ENCODE measurements at regions not wholly inside any gene's neighbourhood (a gene's known extent, or its start where the extent isn't known, plus 50 kb on each side); places are given as distances from the start of the nearest gene placed in this dataset.

DNA sequence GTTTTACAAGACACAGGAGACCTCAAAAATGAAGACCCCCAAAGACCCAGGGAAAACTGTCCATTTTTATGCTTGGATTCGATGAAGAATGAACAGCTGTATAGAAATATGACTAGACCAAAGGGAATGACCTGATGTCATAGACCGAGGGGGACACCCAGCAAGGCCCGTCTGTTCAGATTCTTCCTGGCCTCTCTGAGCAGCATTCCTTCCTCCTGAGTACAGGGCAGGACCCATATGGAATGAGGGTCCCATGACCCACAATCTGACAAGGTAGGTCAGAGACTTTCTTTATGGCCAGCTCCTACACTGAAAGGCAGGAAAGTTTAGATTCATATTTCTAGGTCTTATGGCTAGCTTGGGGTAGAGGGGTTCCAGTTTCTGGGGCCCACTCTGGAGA is 356.0 kb downstream of the GATA3 start:
- no peaks in the 10 kb centered on the region for H4K20me1 ChIP-seq (ENCODE audit: insufficient read depth)
- CTCF ChIA-PET, result no interaction called here

More for the DNA sequence above, 356.0 kb downstream of the GATA3 start:
- Histone ChIP-seq H3K4me2 (ENCODE audit: low read length) (no peak overlapping the region), H3K27me3 (ENCODE audit: insufficient read depth, low read length) (no peaks in the 10 kb centered on the region), H3K9me3 (ENCODE audit: control insufficient read depth in 1 of 2, insufficient read depth in 1 of 2, low read depth in 1 of 2, low read length in 2 of 2) (peaks cover 0 to 3% of the 10 kb centered on the region in 2 experiments; a peak in 1 of 4 replicates), H2AFZ (ENCODE audit: low read depth, low read length, poor library complexity, severe bottlenecking) (no peak overlapping the region), H3K4me3 (replicated peaks in 1 of 2; ENCODE audit: low read depth in 1 of 2, low read length in 2 of 2) (no peak overlapping the region), H3K27ac (ENCODE audit: low read depth, low read length) (no peak overlapping the region), H3K9me2 (ENCODE audit: insufficient read depth) (no peaks in the 10 kb centered on the region), H3K79me2 (ENCODE audit: insufficient read depth, low read length) (no peaks in the 10 kb centered on the region), H3K9ac (ENCODE audit: low read length) (no peak overlapping the region), H3K4me1 (ENCODE audit: control insufficient read depth in 1 of 2, insufficient read depth in 2 of 2, low read length in 2 of 2) (no peaks in the 10 kb centered on the region), H3K36me3 (ENCODE audit: control insufficient read depth in 1 of 2, insufficient read depth in 2 of 2, low read length in 2 of 2) (no peaks in the 10 kb centered on the region)
- TF ChIP-seq, protein P1, sequence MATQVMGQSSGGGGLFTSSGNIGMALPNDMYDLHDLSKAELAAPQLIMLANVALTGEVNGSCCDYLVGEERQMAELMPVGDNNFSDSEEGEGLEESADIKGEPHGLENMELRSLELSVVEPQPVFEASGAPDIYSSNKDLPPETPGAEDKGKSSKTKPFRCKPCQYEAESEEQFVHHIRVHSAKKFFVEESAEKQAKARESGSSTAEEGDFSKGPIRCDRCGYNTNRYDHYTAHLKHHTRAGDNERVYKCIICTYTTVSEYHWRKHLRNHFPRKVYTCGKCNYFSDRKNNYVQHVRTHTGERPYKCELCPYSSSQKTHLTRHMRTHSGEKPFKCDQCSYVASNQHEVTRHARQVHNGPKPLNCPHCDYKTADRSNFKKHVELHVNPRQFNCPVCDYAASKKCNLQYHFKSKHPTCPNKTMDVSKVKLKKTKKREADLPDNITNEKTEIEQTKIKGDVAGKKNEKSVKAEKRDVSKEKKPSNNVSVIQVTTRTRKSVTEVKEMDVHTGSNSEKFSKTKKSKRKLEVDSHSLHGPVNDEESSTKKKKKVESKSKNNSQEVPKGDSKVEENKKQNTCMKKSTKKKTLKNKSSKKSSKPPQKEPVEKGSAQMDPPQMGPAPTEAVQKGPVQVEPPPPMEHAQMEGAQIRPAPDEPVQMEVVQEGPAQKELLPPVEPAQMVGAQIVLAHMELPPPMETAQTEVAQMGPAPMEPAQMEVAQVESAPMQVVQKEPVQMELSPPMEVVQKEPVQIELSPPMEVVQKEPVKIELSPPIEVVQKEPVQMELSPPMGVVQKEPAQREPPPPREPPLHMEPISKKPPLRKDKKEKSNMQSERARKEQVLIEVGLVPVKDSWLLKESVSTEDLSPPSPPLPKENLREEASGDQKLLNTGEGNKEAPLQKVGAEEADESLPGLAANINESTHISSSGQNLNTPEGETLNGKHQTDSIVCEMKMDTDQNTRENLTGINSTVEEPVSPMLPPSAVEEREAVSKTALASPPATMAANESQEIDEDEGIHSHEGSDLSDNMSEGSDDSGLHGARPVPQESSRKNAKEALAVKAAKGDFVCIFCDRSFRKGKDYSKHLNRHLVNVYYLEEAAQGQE (IDR thresholded peaks at IDR 0.05; ENCODE audit: low read depth), result no peak
- TF ChIP-seq SIN3A (IDR thresholded peaks at IDR 0.05; ENCODE audit: low read depth), result no peak
- no peak for TF ChIP-seq EZH2 (IDR thresholded peaks at IDR 0.05)
- TF ChIP-seq SRF (IDR thresholded peaks at IDR 0.05; ENCODE audit: low read depth), result no peak
- TF ChIP-seq, protein P2, sequence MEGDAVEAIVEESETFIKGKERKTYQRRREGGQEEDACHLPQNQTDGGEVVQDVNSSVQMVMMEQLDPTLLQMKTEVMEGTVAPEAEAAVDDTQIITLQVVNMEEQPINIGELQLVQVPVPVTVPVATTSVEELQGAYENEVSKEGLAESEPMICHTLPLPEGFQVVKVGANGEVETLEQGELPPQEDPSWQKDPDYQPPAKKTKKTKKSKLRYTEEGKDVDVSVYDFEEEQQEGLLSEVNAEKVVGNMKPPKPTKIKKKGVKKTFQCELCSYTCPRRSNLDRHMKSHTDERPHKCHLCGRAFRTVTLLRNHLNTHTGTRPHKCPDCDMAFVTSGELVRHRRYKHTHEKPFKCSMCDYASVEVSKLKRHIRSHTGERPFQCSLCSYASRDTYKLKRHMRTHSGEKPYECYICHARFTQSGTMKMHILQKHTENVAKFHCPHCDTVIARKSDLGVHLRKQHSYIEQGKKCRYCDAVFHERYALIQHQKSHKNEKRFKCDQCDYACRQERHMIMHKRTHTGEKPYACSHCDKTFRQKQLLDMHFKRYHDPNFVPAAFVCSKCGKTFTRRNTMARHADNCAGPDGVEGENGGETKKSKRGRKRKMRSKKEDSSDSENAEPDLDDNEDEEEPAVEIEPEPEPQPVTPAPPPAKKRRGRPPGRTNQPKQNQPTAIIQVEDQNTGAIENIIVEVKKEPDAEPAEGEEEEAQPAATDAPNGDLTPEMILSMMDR (IDR thresholded peaks at IDR 0.05 in 2 of 3, conservative IDR thresholded peaks at IDR 0.05 in 1 of 3; ENCODE audit: borderline replicate concordance in 1 of 3, insufficient read depth in 1 of 3, low read depth in 2 of 3, low read length in 2 of 3), result no peak
- no peak for TF ChIP-seq EGR1 (IDR thresholded peaks at IDR 0.05; ENCODE audit: low read depth)
- TF ChIP-seq YY1 (IDR thresholded peaks at IDR 0.05; ENCODE audit: extremely low read depth, insufficient replicate concordance, low read depth, low read length), result no peak
- TF ChIP-seq CEBPB (IDR thresholded peaks at IDR 0.05; ENCODE audit: low read depth), result no peak
- no peak for TF ChIP-seq TCF7L2 (IDR thresholded peaks at IDR 0.05; ENCODE audit: borderline replicate concordance, extremely low read depth, insufficient read depth, insufficient read length)
- no peak for TF ChIP-seq SP1 (IDR thresholded peaks at IDR 0.05; ENCODE audit: low read depth)
- TF ChIP-seq POLR2A (IDR thresholded peaks at IDR 0.05; ENCODE audit: borderline replicate concordance, extremely low read depth, insufficient read depth, insufficient read length), result no peak
- TF ChIP-seq CBX3 (IDR thresholded peaks at IDR 0.05; ENCODE audit: low read depth), result no peak
- TF ChIP-seq, protein P3, sequence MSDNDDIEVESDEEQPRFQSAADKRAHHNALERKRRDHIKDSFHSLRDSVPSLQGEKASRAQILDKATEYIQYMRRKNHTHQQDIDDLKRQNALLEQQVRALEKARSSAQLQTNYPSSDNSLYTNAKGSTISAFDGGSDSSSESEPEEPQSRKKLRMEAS (IDR thresholded peaks at IDR 0.05), result no peak
- no peak for TF ChIP-seq ZFX (IDR thresholded peaks at IDR 0.05)
- TF ChIP-seq JUND (IDR thresholded peaks at IDR 0.05), result no peak
- no peak for TF ChIP-seq FOSL1 (IDR thresholded peaks at IDR 0.05; ENCODE audit: low read depth)
- TF ChIP-seq, protein P4, sequence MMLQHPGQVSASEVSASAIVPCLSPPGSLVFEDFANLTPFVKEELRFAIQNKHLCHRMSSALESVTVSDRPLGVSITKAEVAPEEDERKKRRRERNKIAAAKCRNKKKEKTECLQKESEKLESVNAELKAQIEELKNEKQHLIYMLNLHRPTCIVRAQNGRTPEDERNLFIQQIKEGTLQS (IDR thresholded peaks at IDR 0.05), result no peak
- no peak for TF ChIP-seq ELF1 (IDR thresholded peaks at IDR 0.05; ENCODE audit: borderline replicate concordance, low read depth)
- TF ChIP-seq, protein P5, sequence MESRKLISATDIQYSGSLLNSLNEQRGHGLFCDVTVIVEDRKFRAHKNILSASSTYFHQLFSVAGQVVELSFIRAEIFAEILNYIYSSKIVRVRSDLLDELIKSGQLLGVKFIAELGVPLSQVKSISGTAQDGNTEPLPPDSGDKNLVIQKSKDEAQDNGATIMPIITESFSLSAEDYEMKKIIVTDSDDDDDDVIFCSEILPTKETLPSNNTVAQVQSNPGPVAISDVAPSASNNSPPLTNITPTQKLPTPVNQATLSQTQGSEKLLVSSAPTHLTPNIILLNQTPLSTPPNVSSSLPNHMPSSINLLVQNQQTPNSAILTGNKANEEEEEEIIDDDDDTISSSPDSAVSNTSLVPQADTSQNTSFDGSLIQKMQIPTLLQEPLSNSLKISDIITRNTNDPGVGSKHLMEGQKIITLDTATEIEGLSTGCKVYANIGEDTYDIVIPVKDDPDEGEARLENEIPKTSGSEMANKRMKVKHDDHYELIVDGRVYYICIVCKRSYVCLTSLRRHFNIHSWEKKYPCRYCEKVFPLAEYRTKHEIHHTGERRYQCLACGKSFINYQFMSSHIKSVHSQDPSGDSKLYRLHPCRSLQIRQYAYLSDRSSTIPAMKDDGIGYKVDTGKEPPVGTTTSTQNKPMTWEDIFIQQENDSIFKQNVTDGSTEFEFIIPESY (IDR thresholded peaks at IDR 0.05; ENCODE audit: extremely low read depth, insufficient replicate concordance, low read length), result no peak
- ATAC-seq, result no peak
- BruUV-seq (replicated peaks), result no TSS peak
- ChIA-PET POLR2A (no interaction called here), RAD21 (ENCODE audit: low non-redundant PET in 1 of 2, low total read pairs in 2 of 2, uncharacterized antibody in 2 of 2, unreplicated experiment in 2 of 2) (no interaction called here)
- no peak for DNase-seq (ENCODE audit: low read depth, low spot score)
- intact Hi-C loops (cut with micrococcal nuclease), result no loop called here

Data from HCT116 (cell line).